IPS DF 6.9 (cell line): ENCODE measurements at regions not wholly inside any gene's neighbourhood (a gene's known extent, or its start where the extent isn't known, plus 50 kb on each side); places are given as distances from the start of the nearest gene placed in this dataset.

Experiments
- DNase-seq: peaks from one replicate; pipeline ENCODE4 v3.0.0-alpha.2; 2013; ENCODE audit warnings: low read depth, low spot score
- H3K27ac ChIP-seq: one replicate; pipeline ENCODE4 v1.5.1; 2013; ENCODE audit warnings: low read length, control low read depth
- H3K27me3 ChIP-seq: 2 replicates; pipeline ENCODE4 v1.6.1; 2013; ENCODE audit warnings: mild to moderate bottlenecking, low read length; ENCODE audit not compliant: control insufficient read depth, insufficient read depth
- H3K36me3 ChIP-seq: 2 replicates; pipeline ENCODE4 v1.6.1; 2013; ENCODE audit warnings: low read length; ENCODE audit not compliant: control insufficient read depth, insufficient read depth
- H3K4me1 ChIP-seq: 2 replicates; pipeline ENCODE4 v1.6.1; 2013; ENCODE audit warnings: low read length; ENCODE audit not compliant: control insufficient read depth, insufficient read depth
- H3K4me3 ChIP-seq: 2 replicates; pipeline ENCODE4 v1.5.1; 2013; ENCODE audit warnings: mild to moderate bottlenecking, low read length
- H3K9me3 ChIP-seq: 2 replicates; pipeline ENCODE4 v1.6.1; 2013; ENCODE audit warnings: low read length, inconsistent platforms; ENCODE audit not compliant: control insufficient read depth, insufficient read depth
- WGBS: extraction: QIAGEN DNeasy Blood & Tissue Kit; methylation state at CpG from one replicate; pipeline ENCODE4 v1.1.7; 2013; ENCODE audit warnings: mixed read lengths, missing lambda C conversion rate; ENCODE audit not compliant: insufficient read length, insufficient coverage; 5-methylcytosine and 5-hydroxymethylcytosine counted together

GRCh38 chr3:106014971-106015370 is 146.2 kb upstream of the CBLB start:
- Histone ChIP-seq H3K9me3 (no peaks in the 10 kb centered on the region), H3K27ac (no peak overlapping the region), H3K27me3 (no peaks in the 10 kb centered on the region), H3K4me3 (no peak overlapping the region), H3K4me1 (no peaks in the 10 kb centered on the region; the same call in 1 of the 2 replicates), H3K36me3 (no peaks in the 10 kb centered on the region)
- DNase-seq, result no peak
- WGBS, result no CpG with 5 or more reads among the region's 3 CpGs

GRCh38 chr3:106018102-106018501 is 149.3 kb upstream of the CBLB start:
- WGBS, result no CpG with 5 or more reads among the region's 4 CpGs

DNA sequence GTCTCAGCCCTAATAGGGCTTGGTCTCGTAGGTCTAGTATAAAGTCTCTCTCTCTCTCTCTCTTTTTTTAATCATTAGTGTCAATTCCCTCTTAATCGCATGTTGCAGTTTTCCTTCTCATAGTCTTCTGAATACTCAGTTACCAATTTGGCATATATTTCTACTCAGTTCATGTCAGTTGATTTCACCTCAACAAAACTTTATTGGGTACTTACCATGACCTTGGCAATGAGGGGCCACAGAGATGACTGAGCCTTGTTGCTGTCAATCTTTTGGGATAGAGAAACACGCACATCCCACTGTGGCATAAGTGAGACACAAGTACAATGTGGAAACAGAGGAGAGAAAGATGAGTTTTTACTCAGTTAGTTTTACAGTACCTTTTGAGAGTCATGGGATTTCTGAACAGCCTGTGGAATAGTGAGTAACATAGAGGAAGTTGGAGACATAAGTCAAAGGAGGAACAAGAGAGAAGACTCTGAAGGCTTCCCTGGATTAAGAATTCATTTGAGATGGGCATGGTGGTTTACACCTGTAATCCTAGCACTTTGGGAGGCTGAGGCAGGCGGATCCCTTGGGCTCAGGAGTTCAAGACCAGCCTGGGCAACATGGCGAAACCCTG is 150.2 kb upstream of the CBLB start:
- Histone ChIP-seq H3K4me1 (no peaks in the 10 kb centered on the region; the same call in 1 of the 2 replicates), H3K36me3 (no peaks in the 10 kb centered on the region), H3K9me3 (no peaks in the 10 kb centered on the region), H3K4me3 (no peak overlapping the region), H3K27ac (no peak overlapping the region), H3K27me3 (no peaks in the 10 kb centered on the region)
- DNase-seq, result no peak
- WGBS, result no CpG with 5 or more reads among the region's 5 CpGs

More at GRCh38 chr3:106018102-106018501, 149.3 kb upstream of the CBLB start:
- DNase-seq, result no peak
- H3K9me3 ChIP-seq, result no peaks in the 10 kb centered on the region
- no peaks in the 10 kb centered on the region; the same call in 1 of the 2 replicates for H3K4me1 ChIP-seq
- H3K4me3 ChIP-seq, result no peak overlapping the region
- H3K27ac ChIP-seq, result no peak overlapping the region
- no peaks in the 10 kb centered on the region for H3K36me3 ChIP-seq
- H3K27me3 ChIP-seq, result no peaks in the 10 kb centered on the region

DNA sequence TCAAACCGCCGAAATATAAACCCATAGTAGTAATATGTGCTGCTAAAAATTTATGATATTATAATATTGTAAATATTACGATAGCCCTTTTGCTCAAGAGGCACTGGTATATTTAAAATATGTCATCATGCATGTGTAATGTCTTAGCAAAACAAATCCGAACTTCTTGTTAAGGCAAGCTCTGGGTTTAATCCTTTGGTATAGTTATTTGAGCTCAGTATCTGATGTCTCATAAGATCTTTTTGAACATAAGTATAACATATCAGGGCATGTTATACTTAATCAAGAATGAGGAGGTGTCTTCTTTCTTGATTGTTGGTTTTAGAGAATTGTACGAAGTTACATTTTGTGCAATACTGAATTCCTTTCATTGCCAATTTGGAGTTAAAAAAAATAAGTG is 154.1 kb upstream of the CBLB start:
- Histone ChIP-seq H3K36me3 (no peaks in the 10 kb centered on the region), H3K27me3 (no peaks in the 10 kb centered on the region), H3K4me3 (no peak overlapping the region), H3K9me3 (no peaks in the 10 kb centered on the region), H3K27ac (no peak overlapping the region), H3K4me1 (no peaks in the 10 kb centered on the region)
- DNase-seq, result no peak
- WGBS, result no CpG with 5 or more reads among the region's 5 CpGs

GRCh38 chr3:106025151-106025722 is 156.4 kb upstream of the CBLB start:
- DNase-seq, result no peak
- H3K4me1 ChIP-seq, result no peaks in the 10 kb centered on the region
- no peaks in the 10 kb centered on the region for H3K36me3 ChIP-seq
- H3K27me3 ChIP-seq, result no peaks in the 10 kb centered on the region
- no peak overlapping the region for H3K4me3 ChIP-seq
- H3K27ac ChIP-seq, result no peak overlapping the region
- H3K9me3 ChIP-seq, result no peaks in the 10 kb centered on the region
- no CpG with 5 or more reads among the region's 4 CpGs for WGBS

DNA sequence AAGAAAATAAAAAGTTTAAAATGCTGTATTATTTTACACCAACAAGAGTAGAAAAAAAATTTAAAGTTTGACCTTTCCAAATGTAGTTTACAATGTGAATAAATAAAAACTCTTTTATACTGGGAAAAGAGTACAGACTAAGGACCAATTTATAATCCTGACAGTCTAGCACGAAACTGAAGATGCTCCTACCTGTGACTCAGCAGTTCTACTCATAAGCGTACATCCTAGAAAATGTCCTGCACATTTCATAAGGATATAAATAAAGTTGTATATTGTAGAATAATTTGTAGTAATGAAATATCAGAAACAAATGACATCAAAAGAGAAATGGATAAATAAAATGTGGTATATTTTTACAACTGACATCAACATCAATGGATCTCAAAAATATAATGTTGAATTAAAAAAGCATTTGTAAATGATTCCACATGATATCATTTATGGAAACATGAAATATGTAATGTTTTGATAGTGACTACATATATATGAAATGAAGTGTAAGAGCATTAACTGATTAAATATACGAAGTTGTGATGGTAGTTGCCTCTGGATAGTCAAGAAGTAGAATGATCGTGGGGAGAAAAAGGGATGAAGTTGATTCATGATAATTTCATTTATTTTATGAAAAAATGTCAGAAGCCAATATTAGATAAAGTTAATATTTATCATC is 161.3 kb upstream of the CBLB start:
- no peaks in the 10 kb centered on the region for H3K27me3 ChIP-seq
- H3K27ac ChIP-seq, result no peak overlapping the region
- no peaks in the 10 kb centered on the region for H3K9me3 ChIP-seq
- no peak overlapping the region for H3K4me3 ChIP-seq
- no peaks in the 10 kb centered on the region for H3K36me3 ChIP-seq
- WGBS, result 100% methylated on average over 2 of the region's 4 CpGs
- DNase-seq, result no peak
- H3K4me1 ChIP-seq, result no peaks in the 10 kb centered on the region

GRCh38 chr3:106030627-106030963 is 161.8 kb upstream of the CBLB start:
- Histone ChIP-seq H3K4me3 (no peak overlapping the region), H3K9me3 (no peaks in the 10 kb centered on the region), H3K27me3 (no peaks in the 10 kb centered on the region), H3K27ac (no peak overlapping the region), H3K4me1 (no peaks in the 10 kb centered on the region), H3K36me3 (no peaks in the 10 kb centered on the region)
- no peak for DNase-seq

- Histone ChIP-seq H3K27ac (no peak overlapping the region), H3K4me3 (no peak overlapping the region), H3K4me1 (no peaks in the 10 kb centered on the region), H3K9me3 (no peaks in the 10 kb centered on the region), H3K36me3 (no peaks in the 10 kb centered on the region), H3K27me3 (no peaks in the 10 kb centered on the region)
- no CpG with 5 or more reads among the region's 2 CpGs for WGBS
- no peak for DNase-seq
Measured at GRCh38 chr3:106032479-106032878, 163.7 kb upstream of the CBLB start.

DNA sequence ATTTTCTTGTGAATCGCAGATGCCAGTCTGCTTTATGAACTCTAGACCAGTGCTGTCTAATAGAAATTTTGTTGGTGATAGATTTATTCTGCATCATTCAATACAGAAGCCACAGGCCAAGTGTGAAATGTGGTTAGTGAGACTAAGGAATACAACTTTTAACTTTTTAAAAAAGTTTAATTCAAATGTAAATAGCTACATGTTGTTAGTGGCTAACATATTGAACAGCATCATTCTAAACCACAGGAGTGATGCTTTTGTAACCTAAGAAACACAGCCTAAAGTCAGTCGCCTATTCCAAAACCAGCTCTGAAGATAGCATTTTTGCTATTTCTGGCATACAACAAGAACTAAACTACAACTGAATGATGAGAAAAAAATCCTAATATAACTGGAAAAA is 164.8 kb upstream of the CBLB start:
- Histone ChIP-seq H3K4me1 (no peaks in the 10 kb centered on the region), H3K4me3 (no peak overlapping the region), H3K27me3 (no peaks in the 10 kb centered on the region), H3K36me3 (no peaks in the 10 kb centered on the region), H3K27ac (no peak overlapping the region), H3K9me3 (no peaks in the 10 kb centered on the region)
- no peak for DNase-seq
- WGBS, result no CpG with 5 or more reads among the region's 2 CpGs

DNA sequence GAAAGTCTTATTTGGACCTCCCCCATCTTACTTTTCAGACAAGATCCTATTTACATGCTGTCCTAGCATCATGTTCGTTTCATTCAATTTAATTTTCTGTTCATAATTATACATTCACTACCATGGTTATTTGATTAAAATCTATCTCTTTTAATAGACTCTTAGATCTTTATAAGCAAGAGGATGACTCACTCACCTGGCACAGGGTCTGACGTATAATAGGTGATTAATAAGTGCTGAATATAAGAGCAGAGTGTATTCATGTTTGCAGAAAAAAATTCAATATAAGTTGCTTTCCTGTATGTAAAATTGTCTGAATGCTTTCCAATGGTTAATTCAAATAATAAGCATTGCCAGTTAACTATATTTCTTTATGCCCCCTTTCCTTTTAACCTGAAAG is 165.5 kb upstream of the CBLB start:
- H3K27me3 ChIP-seq, result no peaks in the 10 kb centered on the region
- H3K9me3 ChIP-seq, result no peaks in the 10 kb centered on the region
- WGBS, result no CpG with 5 or more reads among the region's 2 CpGs
- no peak overlapping the region for H3K4me3 ChIP-seq
- H3K4me1 ChIP-seq, result no peaks in the 10 kb centered on the region
- no peak overlapping the region for H3K27ac ChIP-seq
- no peak for DNase-seq
- H3K36me3 ChIP-seq, result no peaks in the 10 kb centered on the region

GRCh38 chr3:106035619-106036018 is 166.8 kb upstream of the CBLB start:
- no peaks in the 10 kb centered on the region for H3K36me3 ChIP-seq
- no peak for DNase-seq
- H3K4me1 ChIP-seq, result no peaks in the 10 kb centered on the region
- H3K4me3 ChIP-seq, result no peak overlapping the region
- H3K9me3 ChIP-seq, result no peaks in the 10 kb centered on the region
- H3K27ac ChIP-seq, result no peak overlapping the region
- WGBS, result no CpG with 5 or more reads among the region's 4 CpGs
- H3K27me3 ChIP-seq, result no peaks in the 10 kb centered on the region
